Upper lobe of left lung (tissue), 4 donors: ENCODE measurements at regions not wholly inside any gene's neighbourhood (a gene's known extent, or its start where the extent isn't known, plus 50 kb on each side); places are given as distances from the start of the nearest gene placed in this dataset.

Experiments
- EP300 ChIP-seq, 4 donors: sonication (generic); formaldehyde crosslinking; IDR thresholded peaks; one replicate each; pipeline ENCODE4 v1.5.1; 2017; ENCODE audit warnings: antibody characterized with exemption in 4 of 4, control low read depth in 2 of 4
- POLR2A ChIP-seq, 4 donors: fragments of 450-650 bp; IDR thresholded peaks; one replicate each; pipeline ENCODE4 v1.5.1; 2016 to 2017; ENCODE audit warnings: antibody characterized with exemption in 4 of 4, mild to moderate bottlenecking in 2 of 4
- TF ChIP-seq, protein P1 (sequence below), 6 experiments: fragments of 450-650 bp in 4 of 6; fragments of 200-600 bp in 2 of 6; sonication (generic) in 2 of 6; IDR thresholded peaks; one replicate each; pipeline ENCODE4 v1.5.1; 2016 to 2019; ENCODE audit warnings: antibody characterized with exemption in 6 of 6

DNA sequence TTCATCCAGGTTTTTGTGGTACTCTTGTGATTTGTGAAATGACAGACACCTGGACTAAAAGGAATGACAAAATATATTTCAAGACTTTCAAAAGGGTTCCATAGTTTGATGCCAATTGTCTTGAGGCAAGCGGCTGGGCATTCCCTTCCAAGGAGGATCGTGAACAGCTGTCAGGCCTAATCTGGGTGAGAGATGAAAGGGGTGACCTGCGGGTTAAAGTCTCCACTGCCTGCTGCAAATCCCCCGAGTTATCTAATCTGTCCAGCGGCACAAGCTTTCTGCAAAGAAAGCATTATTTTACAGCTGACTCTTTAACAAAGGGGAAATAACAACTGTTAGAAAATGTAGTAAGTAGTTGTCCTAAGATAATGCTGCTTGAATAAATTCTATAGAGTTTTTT, 128.7 kb upstream of the MB21D2 start:
- TF ChIP-seq POLR2A (IDR thresholded peaks at IDR 0.05) (no peak), EP300 (IDR thresholded peaks at IDR 0.05) (no peak)
- TF ChIP-seq, protein P1, sequence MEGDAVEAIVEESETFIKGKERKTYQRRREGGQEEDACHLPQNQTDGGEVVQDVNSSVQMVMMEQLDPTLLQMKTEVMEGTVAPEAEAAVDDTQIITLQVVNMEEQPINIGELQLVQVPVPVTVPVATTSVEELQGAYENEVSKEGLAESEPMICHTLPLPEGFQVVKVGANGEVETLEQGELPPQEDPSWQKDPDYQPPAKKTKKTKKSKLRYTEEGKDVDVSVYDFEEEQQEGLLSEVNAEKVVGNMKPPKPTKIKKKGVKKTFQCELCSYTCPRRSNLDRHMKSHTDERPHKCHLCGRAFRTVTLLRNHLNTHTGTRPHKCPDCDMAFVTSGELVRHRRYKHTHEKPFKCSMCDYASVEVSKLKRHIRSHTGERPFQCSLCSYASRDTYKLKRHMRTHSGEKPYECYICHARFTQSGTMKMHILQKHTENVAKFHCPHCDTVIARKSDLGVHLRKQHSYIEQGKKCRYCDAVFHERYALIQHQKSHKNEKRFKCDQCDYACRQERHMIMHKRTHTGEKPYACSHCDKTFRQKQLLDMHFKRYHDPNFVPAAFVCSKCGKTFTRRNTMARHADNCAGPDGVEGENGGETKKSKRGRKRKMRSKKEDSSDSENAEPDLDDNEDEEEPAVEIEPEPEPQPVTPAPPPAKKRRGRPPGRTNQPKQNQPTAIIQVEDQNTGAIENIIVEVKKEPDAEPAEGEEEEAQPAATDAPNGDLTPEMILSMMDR (IDR thresholded peaks at IDR 0.05), result no peak
